SK-N-SH (cell line): ENCODE measurements at regions not wholly inside any gene's neighbourhood (a gene's known extent, or its start where the extent isn't known, plus 50 kb on each side); places are given as distances from the start of the nearest gene placed in this dataset.

Experiments used
- CTCF ChIA-PET: fragments of 300-600, 350-600 bp; formaldehyde crosslinking; extraction: SDS; loops from one replicate; lab custom pipeline; 2021; lab: Yijun Ruan, JAX
- POLR2A ChIA-PET: fragments of 350-600 bp; sonication (Branson Sonifier 250); formaldehyde crosslinking; extraction: SDS; loops from one replicate; lab custom pipeline; 2020; ENCODE audit warnings: antibody characterized with exemption, inconsistent platforms; lab: Yijun Ruan, JAX
- DNase-seq: peaks from one replicate; pipeline ENCODE4 v3.0.0; 2012
- H2AFZ ChIP-seq: fragments of 200-600 bp; sonication (generic); 2 replicates; pipeline ENCODE4 v1.8.1; 2016; ENCODE audit warnings: antibody characterized with exemption, mild to moderate bottlenecking, low read depth
- H3F3A ChIP-seq: fragments of 200-600 bp; sonication (generic); replicated peaks from 2 replicates; pipeline ENCODE3; 2016; ENCODE audit warnings: antibody characterized with exemption, mild to moderate bottlenecking; ENCODE audit not compliant: insufficient read depth
- H3K27ac ChIP-seq, 2 experiments: fragments of 200-500 bp in 1 of 2; fragments of 200-600 bp in 1 of 2; sonication (Bioruptor generic) in 1 of 2; sonication (generic), shearing (Covaris generic) in 1 of 2; 2 replicates each; pipeline versions ENCODE4 v1.5.1 to v1.6.1; 2014 to 2016; ENCODE audit warnings: low read depth in 2 of 2, inconsistent platforms in 1 of 2, low read length in 1 of 2, mild to moderate bottlenecking in 1 of 2, mixed read lengths in 1 of 2
- H3K27me3 ChIP-seq: fragments of 200-600 bp; sonication (generic), shearing (Covaris generic); 2 replicates; pipeline ENCODE4 v1.6.1; 2016; ENCODE audit warnings: mixed run types; ENCODE audit not compliant: insufficient read depth
- H3K36me3 ChIP-seq, 2 experiments: fragments of 200-500 bp in 1 of 2; fragments of 200-600 bp in 1 of 2; sonication (Bioruptor generic) in 1 of 2; sonication (generic) in 1 of 2; replicated peaks in 1 of 2; 2 replicates each; pipeline versions ENCODE3 to v1.5.1; 2014 to 2016; ENCODE audit warnings: low read length in 1 of 2, mild to moderate bottlenecking in 1 of 2; ENCODE audit not compliant: insufficient read depth in 2 of 2, control insufficient read depth in 1 of 2
- H3K4me1 ChIP-seq, 2 experiments: fragments of 200-500 bp in 1 of 2; fragments of 200-600 bp in 1 of 2; sonication (Bioruptor generic) in 1 of 2; sonication (generic), shearing (Covaris generic) in 1 of 2; 2 replicates each; pipeline versions ENCODE4 v1.5.1 to v1.6.1; 2014 to 2016; ENCODE audit warnings: low read depth in 1 of 2, low read length in 1 of 2, mixed run types in 1 of 2; ENCODE audit not compliant: insufficient read depth in 2 of 2, control insufficient read depth in 1 of 2
- H3K4me2 ChIP-seq: fragments of 200-600 bp; sonication (generic), shearing (Covaris generic); 2 replicates; pipeline ENCODE4 v1.6.1; 2017; ENCODE audit warnings: mixed run types
- H3K4me3 ChIP-seq, 2 experiments: fragments of 200-500 bp in 1 of 2; fragments of 200-600 bp in 1 of 2; sonication (Bioruptor generic) in 1 of 2; sonication (generic), shearing (Covaris generic) in 1 of 2; 2 replicates each; pipeline versions ENCODE4 v1.5.1 to v1.8.1; 2014 to 2016; ENCODE audit warnings: low read depth in 2 of 2, inconsistent platforms in 1 of 2, low read length in 1 of 2, mild to moderate bottlenecking in 1 of 2, mixed read lengths in 1 of 2, moderate library complexity in 1 of 2
- H3K79me2 ChIP-seq: fragments of 200-600 bp; sonication (generic); 2 replicates; pipeline ENCODE4 v1.8.1; 2017; ENCODE audit warnings: mild to moderate bottlenecking; ENCODE audit not compliant: insufficient read depth
- H3K9ac ChIP-seq: fragments of 200-600 bp; sonication (generic); 2 replicates; pipeline ENCODE4 v1.6.1; 2017; ENCODE audit warnings: mixed run types
- H3K9me2 ChIP-seq: fragments of 200-600 bp; sonication (generic); 2 replicates; pipeline ENCODE4 v1.6.1; 2017; ENCODE audit warnings: mixed run types
- H3K9me3 ChIP-seq: fragments of 200-600 bp; sonication (generic); 2 replicates; pipeline ENCODE4 v1.6.1; 2017; ENCODE audit warnings: mixed run types, mild to moderate bottlenecking, moderate library complexity
- H4K20me1 ChIP-seq: fragments of 200-600 bp; sonication (generic); 2 replicates; pipeline ENCODE4 v1.6.1; 2017; ENCODE audit warnings: mild to moderate bottlenecking, mixed run types; ENCODE audit not compliant: insufficient read depth
- CHD2 ChIP-seq: fragments of 150-350 bp; IDR thresholded peaks from 2 replicates; pipeline ENCODE4 v1.6.1; 2018; ENCODE audit warnings: low read length; ENCODE audit not compliant: partially characterized antibody
- ELF1 ChIP-seq: IDR thresholded peaks from 2 replicates; pipeline ENCODE4 v1.4.0; 2012
- EP300 ChIP-seq, 2 experiments: IDR thresholded peaks; 2 replicates each; pipeline versions ENCODE4 v1.4.0 to v1.6.1; 2012; ENCODE audit warnings: borderline replicate concordance in 1 of 2, low read depth in 1 of 2, low read length in 1 of 2
- EZH2phosphoT487 ChIP-seq: fragments of 200-600 bp; sonication (generic); IDR thresholded peaks from 2 replicates; pipeline ENCODE4 v1.6.1; 2017; ENCODE audit warnings: low read depth, mixed run types, mild to moderate bottlenecking, antibody characterized with exemption, moderate library complexity, borderline replicate concordance
- FOXJ3 ChIP-seq: sonication (generic); formaldehyde crosslinking; IDR thresholded peaks from 2 replicates; pipeline ENCODE4 v1.5.1; 2020; ENCODE audit warnings: mild to moderate bottlenecking, missing genetic modification reagents
- GABPA ChIP-seq: IDR thresholded peaks from 2 replicates; pipeline ENCODE4 v1.4.0; 2012; ENCODE audit warnings: low read depth, mild to moderate bottlenecking
- MAX ChIP-seq: IDR thresholded peaks from 2 replicates; pipeline ENCODE4 v1.4.0; 2012; ENCODE audit warnings: low read depth
- MXI1 ChIP-seq: IDR thresholded peaks from 2 replicates; pipeline ENCODE4 v1.6.1; 2012; ENCODE audit warnings: mild to moderate bottlenecking, low read depth, low read length, improper control_type of control experiment
- NRF1 ChIP-seq: IDR thresholded peaks from 2 replicates; pipeline ENCODE4 v1.6.1; 2012; ENCODE audit warnings: low read depth, mild to moderate bottlenecking, low read length
- POLR2AphosphoS5 ChIP-seq: IDR thresholded peaks from 2 replicates; pipeline ENCODE4 v1.6.1; 2012; ENCODE audit warnings: low read depth, low read length
- RCOR1 ChIP-seq: fragments of 150-350 bp; IDR thresholded peaks from 2 replicates; pipeline ENCODE4 v1.6.1; 2017; ENCODE audit warnings: antibody characterized with exemption, low read length
- RXRA ChIP-seq: IDR thresholded peaks from 2 replicates; pipeline ENCODE4 v1.4.0; 2012; ENCODE audit warnings: low read depth, mild to moderate bottlenecking, borderline replicate concordance
- TAF1 ChIP-seq: IDR thresholded peaks from 2 replicates; pipeline ENCODE4 v1.6.1; 2012; ENCODE audit warnings: low read depth, mild to moderate bottlenecking, low read length, moderate library complexity, borderline replicate concordance
- TEAD4 ChIP-seq: IDR thresholded peaks from 2 replicates; pipeline ENCODE4 v1.4.0; 2012; ENCODE audit warnings: mild to moderate bottlenecking, borderline replicate concordance; ENCODE audit not compliant: insufficient read depth
- ZBTB33 ChIP-seq: IDR thresholded peaks from 2 replicates; pipeline ENCODE4 v1.4.0; 2012; ENCODE audit warnings: low read depth, borderline replicate concordance
- WGBS: methylation state at CpG from one replicate; pipeline ENCODE4 v1.1.6; 2017; ENCODE audit warnings: low lambda C conversion rate; 5-methylcytosine and 5-hydroxymethylcytosine counted together
- TF ChIP-seq, protein P1 (sequence below): fragments of 150-350 bp; IDR thresholded peaks from 2 replicates; pipeline ENCODE4 v1.6.1; 2016; ENCODE audit warnings: mild to moderate bottlenecking, low read depth, low read length
- TF ChIP-seq, protein P2 (sequence below): fragments of 200-600 bp; sonication (generic); IDR thresholded peaks from 2 replicates; pipeline ENCODE4 v1.6.1; 2017; ENCODE audit warnings: antibody characterized with exemption, mild to moderate bottlenecking, moderate library complexity
- TF ChIP-seq, protein P3 (sequence below): IDR thresholded peaks from 2 replicates; pipeline ENCODE4 v1.4.0; 2012; ENCODE audit warnings: low read depth, borderline replicate concordance
- TF ChIP-seq, protein P4 (sequence below): fragments of 150-350 bp; IDR thresholded peaks from 2 replicates; pipeline ENCODE4 v1.6.1; 2017; ENCODE audit warnings: antibody characterized with exemption, low read length, low read depth, borderline replicate concordance
- TF ChIP-seq, protein P5 (sequence below): IDR thresholded peaks from 2 replicates; pipeline ENCODE4; 2012

GRCh38 chr7:46126675-46127300 is 205.7 kb upstream of the IGFBP3 start:
- Histone ChIP-seq H3K9me3 (no peaks in the 10 kb centered on the region), H2AFZ (no peak overlapping the region), H3K4me1 (peaks cover 0 to 3% of the 10 kb centered on the region in 2 experiments; a peak in 2 of 4 replicates), H4K20me1 (no peaks in the 10 kb centered on the region), H3K79me2 (no peaks in the 10 kb centered on the region), H3K9me2 (0 out of 2 replicates have a peak, but pooled peaks cover 3% of the 10 kb centered on the region), H3K27ac (no peak overlapping the region), H3K36me3 (no peaks in the 10 kb centered on the region), H3K4me2 (no peak overlapping the region), H3K27me3 (no peaks in the 10 kb centered on the region), H3F3A (no peaks in the 10 kb centered on the region), H3K9ac (no peak overlapping the region), H3K4me3 (no peak overlapping the region)
- TF ChIP-seq POLR2AphosphoS5 (no peak), ZBTB33 (no peak), GABPA (no peak), EZH2phosphoT487 (no peak), TAF1 (no peak), CHD2 (no peak), TEAD4 (no peak), NRF1 (no peak), ELF1 (no peak), RXRA (no peak), EP300 (IDR thresholded peaks at IDR 0.05; ENCODE audit: borderline replicate concordance in 1 of 2, low read depth in 1 of 2, low read length in 1 of 2) (no peak), MAX (no peak), MXI1 (no peak), FOXJ3 (CRISPR knock-in tag) (no peak), RCOR1 (no peak)
- TF ChIP-seq, protein P1, sequence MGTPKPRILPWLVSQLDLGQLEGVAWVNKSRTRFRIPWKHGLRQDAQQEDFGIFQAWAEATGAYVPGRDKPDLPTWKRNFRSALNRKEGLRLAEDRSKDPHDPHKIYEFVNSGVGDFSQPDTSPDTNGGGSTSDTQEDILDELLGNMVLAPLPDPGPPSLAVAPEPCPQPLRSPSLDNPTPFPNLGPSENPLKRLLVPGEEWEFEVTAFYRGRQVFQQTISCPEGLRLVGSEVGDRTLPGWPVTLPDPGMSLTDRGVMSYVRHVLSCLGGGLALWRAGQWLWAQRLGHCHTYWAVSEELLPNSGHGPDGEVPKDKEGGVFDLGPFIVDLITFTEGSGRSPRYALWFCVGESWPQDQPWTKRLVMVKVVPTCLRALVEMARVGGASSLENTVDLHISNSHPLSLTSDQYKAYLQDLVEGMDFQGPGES: no peak
- TF ChIP-seq, protein P2, sequence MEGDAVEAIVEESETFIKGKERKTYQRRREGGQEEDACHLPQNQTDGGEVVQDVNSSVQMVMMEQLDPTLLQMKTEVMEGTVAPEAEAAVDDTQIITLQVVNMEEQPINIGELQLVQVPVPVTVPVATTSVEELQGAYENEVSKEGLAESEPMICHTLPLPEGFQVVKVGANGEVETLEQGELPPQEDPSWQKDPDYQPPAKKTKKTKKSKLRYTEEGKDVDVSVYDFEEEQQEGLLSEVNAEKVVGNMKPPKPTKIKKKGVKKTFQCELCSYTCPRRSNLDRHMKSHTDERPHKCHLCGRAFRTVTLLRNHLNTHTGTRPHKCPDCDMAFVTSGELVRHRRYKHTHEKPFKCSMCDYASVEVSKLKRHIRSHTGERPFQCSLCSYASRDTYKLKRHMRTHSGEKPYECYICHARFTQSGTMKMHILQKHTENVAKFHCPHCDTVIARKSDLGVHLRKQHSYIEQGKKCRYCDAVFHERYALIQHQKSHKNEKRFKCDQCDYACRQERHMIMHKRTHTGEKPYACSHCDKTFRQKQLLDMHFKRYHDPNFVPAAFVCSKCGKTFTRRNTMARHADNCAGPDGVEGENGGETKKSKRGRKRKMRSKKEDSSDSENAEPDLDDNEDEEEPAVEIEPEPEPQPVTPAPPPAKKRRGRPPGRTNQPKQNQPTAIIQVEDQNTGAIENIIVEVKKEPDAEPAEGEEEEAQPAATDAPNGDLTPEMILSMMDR: no peak
- TF ChIP-seq, protein P3, sequence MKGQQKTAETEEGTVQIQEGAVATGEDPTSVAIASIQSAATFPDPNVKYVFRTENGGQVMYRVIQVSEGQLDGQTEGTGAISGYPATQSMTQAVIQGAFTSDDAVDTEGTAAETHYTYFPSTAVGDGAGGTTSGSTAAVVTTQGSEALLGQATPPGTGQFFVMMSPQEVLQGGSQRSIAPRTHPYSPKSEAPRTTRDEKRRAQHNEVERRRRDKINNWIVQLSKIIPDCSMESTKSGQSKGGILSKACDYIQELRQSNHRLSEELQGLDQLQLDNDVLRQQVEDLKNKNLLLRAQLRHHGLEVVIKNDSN: no peak
- TF ChIP-seq, protein P4, sequence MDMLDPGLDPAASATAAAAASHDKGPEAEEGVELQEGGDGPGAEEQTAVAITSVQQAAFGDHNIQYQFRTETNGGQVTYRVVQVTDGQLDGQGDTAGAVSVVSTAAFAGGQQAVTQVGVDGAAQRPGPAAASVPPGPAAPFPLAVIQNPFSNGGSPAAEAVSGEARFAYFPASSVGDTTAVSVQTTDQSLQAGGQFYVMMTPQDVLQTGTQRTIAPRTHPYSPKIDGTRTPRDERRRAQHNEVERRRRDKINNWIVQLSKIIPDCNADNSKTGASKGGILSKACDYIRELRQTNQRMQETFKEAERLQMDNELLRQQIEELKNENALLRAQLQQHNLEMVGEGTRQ: no peak
- TF ChIP-seq, protein P5, sequence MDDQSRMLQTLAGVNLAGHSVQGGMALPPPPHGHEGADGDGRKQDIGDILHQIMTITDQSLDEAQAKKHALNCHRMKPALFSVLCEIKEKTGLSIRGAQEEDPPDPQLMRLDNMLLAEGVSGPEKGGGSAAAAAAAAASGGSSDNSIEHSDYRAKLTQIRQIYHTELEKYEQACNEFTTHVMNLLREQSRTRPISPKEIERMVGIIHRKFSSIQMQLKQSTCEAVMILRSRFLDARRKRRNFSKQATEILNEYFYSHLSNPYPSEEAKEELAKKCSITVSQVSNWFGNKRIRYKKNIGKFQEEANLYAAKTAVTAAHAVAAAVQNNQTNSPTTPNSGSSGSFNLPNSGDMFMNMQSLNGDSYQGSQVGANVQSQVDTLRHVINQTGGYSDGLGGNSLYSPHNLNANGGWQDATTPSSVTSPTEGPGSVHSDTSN: no peak
- DNase-seq: no peak
- WGBS: 69% methylated on average over 2 of the region's 2 CpGs
- CTCF ChIA-PET: interaction anchor here (0.7 to 0.9 kb wide), 2 partner anchors 176 to 204 kb away, joined by 3 to 4 read pairs; no protein-coding TSS in a partner anchor
- POLR2A ChIA-PET: no interaction called here
